Caco-2 (cell line): ENCODE measurements at regions not wholly inside any gene's neighbourhood (a gene's known extent, or its start where the extent isn't known, plus 50 kb on each side); places are given as distances from the start of the nearest gene placed in this dataset.

ENCODE experiments used
- BruUV-seq: library from RNA; stranded (reverse); fragments of 400-500 nt; replicated peaks from 2 replicates; lab custom pipeline; 2021; lab: Mats Ljungman, UMichigan
- CTCF ChIA-PET: fragments of 300-600 bp; sonication (Branson Sonifier 250); formaldehyde crosslinking; loops from one replicate; lab custom pipeline; 2022; ENCODE audit warnings: antibody characterized with exemption; lab: Charles Lee
- POLR2A ChIA-PET: fragments of 300-600 bp; sonication (Branson Sonifier 250); formaldehyde crosslinking; loops from one replicate; lab custom pipeline; 2022; ENCODE audit warnings: antibody characterized with exemption; lab: Charles Lee
- DNase-seq, 2 experiments: peaks; one replicate each; pipeline versions ENCODE4 v3.0.0 to v3.0.0-alpha.2; 2020 to 2022
- H3K27me3 ChIP-seq: replicated peaks from 2 replicates; pipeline ENCODE4 v1.6.0; 2011; ENCODE audit warnings: low read length; ENCODE audit not compliant: control insufficient read depth, insufficient read depth
- H3K36me3 ChIP-seq: 2 replicates; pipeline ENCODE4 v1.5.1; 2011; ENCODE audit warnings: low read length; ENCODE audit not compliant: control insufficient read depth, insufficient read depth
- H3K4me1 ChIP-seq: fragments of 250-450 bp; sonication (Bioruptor Pico); 2 replicates; pipeline ENCODE4 v1.5.1; 2020; ENCODE audit warnings: mild to moderate bottlenecking
- H3K4me3 ChIP-seq: 2 replicates; pipeline ENCODE4 v1.5.1; 2011; ENCODE audit warnings: low read depth, mild to moderate bottlenecking, control low read depth, low read length
- H3K9me3 ChIP-seq: fragments of 250-450 bp; sonication (Bioruptor Pico); 2 replicates; pipeline ENCODE4 v1.5.1; 2020; ENCODE audit warnings: mild to moderate bottlenecking, moderate library complexity
- H3K27ac Mint-ChIP-seq: one replicate; pipeline ENCODE4 v1.8.0; 2022; ENCODE audit warnings: mixed read lengths; ENCODE audit not compliant: unreplicated experiment
- H3K27me3 Mint-ChIP-seq: one replicate; pipeline ENCODE4 v1.8.0; 2022; ENCODE audit warnings: mixed read lengths; ENCODE audit not compliant: insufficient read depth, unreplicated experiment
- H3K36me3 Mint-ChIP-seq: one replicate; pipeline ENCODE4 v1.8.0; 2022; ENCODE audit warnings: mild to moderate bottlenecking, mixed read lengths; ENCODE audit not compliant: insufficient read depth, unreplicated experiment
- H3K4me1 Mint-ChIP-seq: one replicate; pipeline ENCODE4 v1.8.0; 2022; ENCODE audit warnings: low read depth, mixed read lengths; ENCODE audit not compliant: unreplicated experiment
- H3K4me3 Mint-ChIP-seq: one replicate; pipeline ENCODE4 v1.8.0; 2022; ENCODE audit warnings: mild to moderate bottlenecking, moderate library complexity, mixed read lengths; ENCODE audit not compliant: unreplicated experiment
- H3K9me3 Mint-ChIP-seq: one replicate; pipeline ENCODE4 v1.8.0; 2022; ENCODE audit warnings: mixed read lengths; ENCODE audit not compliant: unreplicated experiment
- CTCF ChIP-seq, 2 experiments: fragments of 200-600 bp in 1 of 2; IDR thresholded peaks; 1 replicate in 1 of 2; 2 replicates in 1 of 2; pipeline versions ENCODE4 v1.5.1 to v1.8.0; 2011 to 2022; ENCODE audit warnings: antibody characterized with exemption in 1 of 2, control low read depth in 1 of 2, inconsistent platforms in 1 of 2, low read depth in 1 of 2, low read length in 1 of 2, mild to moderate bottlenecking in 1 of 2, moderate library complexity in 1 of 2; ENCODE audit not compliant: insufficient read depth in 1 of 2, severe bottlenecking in 1 of 2, unreplicated experiment in 1 of 2
- intact Hi-C: fragments of 100-400 bp; cut with micrococcal nuclease; formaldehyde crosslinking; loops from one replicate; pipeline ENCODE4 v1.10.0; 2022; ENCODE audit not compliant: unreplicated experiment

DNA sequence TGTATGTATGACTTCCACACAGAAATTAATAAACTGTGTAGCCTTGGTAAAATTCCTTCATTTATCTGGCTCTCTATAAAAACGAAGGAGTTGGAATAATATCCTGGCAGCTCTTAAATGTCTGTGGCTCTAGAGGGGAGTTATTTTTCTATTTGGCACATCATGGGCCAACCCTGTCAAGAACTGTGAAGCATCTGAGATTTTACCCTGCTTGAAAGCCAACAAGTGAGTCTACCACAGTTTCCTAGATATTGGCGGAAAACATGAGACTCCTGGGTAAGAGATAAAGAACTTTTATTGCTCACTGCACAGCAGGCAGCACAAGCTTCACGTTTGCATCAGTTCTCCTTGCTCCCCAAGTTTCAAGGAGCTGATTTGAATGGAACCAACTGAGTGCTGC, 346.7 kb upstream of the CYRIA start:
- no peaks in the 10 kb centered on the region for H3K27me3 ChIP-seq
- no peaks in the 10 kb centered on the region for H3K36me3 ChIP-seq
- TF ChIP-seq CTCF (IDR thresholded peaks at IDR 0.05; ENCODE audit: insufficient read depth in 1 of 2, low read depth in 1 of 2, low read length in 1 of 2, severe bottlenecking in 1 of 2, unreplicated experiment in 1 of 2): no peak
- H3K9me3 Mint-ChIP-seq: no peaks in the 10 kb centered on the region
- H3K4me1 ChIP-seq: no peaks in the 10 kb centered on the region
- intact Hi-C loops: no loop called here
- no peaks in the 10 kb centered on the region for H3K27me3 Mint-ChIP-seq
- no peak overlapping the region for H3K27ac Mint-ChIP-seq
- DNase-seq: no peak
- H3K4me3 Mint-ChIP-seq: no peak overlapping the region
- H3K4me1 Mint-ChIP-seq: no peaks in the 10 kb centered on the region
- ChIA-PET POLR2A (no interaction called here), CTCF (no interaction called here)
- no TSS peak for BruUV-seq
- no peaks in the 10 kb centered on the region for H3K9me3 ChIP-seq
- H3K36me3 Mint-ChIP-seq: no peaks in the 10 kb centered on the region
- no peak overlapping the region for H3K4me3 ChIP-seq

DNA sequence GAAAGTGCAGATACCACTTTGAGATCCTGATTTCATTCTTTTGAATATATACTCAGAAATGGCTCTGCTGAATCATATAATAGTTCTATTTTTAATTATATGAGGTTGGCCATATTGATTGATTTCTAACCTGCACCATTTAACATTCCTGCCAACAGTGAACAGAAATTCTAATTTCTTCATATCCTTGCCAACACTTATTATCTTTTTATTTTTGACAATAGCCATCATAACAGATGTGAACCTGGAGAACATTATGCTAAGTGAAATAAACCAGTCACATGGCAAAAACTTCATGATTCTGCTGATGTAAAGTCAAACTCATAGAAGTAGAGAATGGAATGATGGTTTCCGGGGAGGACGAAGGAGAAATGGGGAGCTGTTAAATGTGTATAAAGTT, 344.5 kb upstream of the CYRIA start:
- no peak overlapping the region for H3K4me3 ChIP-seq
- H3K4me1 ChIP-seq: no peaks in the 10 kb centered on the region
- no peak for DNase-seq
- no peak for TF ChIP-seq CTCF (IDR thresholded peaks at IDR 0.05; ENCODE audit: insufficient read depth in 1 of 2, low read depth in 1 of 2, low read length in 1 of 2, severe bottlenecking in 1 of 2, unreplicated experiment in 1 of 2)
- CTCF ChIA-PET: no interaction called here
- no peaks in the 10 kb centered on the region for H3K27me3 ChIP-seq
- intact Hi-C loops: no loop called here
- no peaks in the 10 kb centered on the region for H3K9me3 Mint-ChIP-seq
- POLR2A ChIA-PET: no interaction called here
- H3K4me3 Mint-ChIP-seq: no peak overlapping the region
- H3K27me3 Mint-ChIP-seq: no peaks in the 10 kb centered on the region
- H3K27ac Mint-ChIP-seq: no peak overlapping the region
- H3K36me3 ChIP-seq: no peaks in the 10 kb centered on the region
- no peaks in the 10 kb centered on the region for H3K9me3 ChIP-seq
- BruUV-seq: no TSS peak
- H3K4me1 Mint-ChIP-seq: no peaks in the 10 kb centered on the region
- no peaks in the 10 kb centered on the region for H3K36me3 Mint-ChIP-seq

DNA sequence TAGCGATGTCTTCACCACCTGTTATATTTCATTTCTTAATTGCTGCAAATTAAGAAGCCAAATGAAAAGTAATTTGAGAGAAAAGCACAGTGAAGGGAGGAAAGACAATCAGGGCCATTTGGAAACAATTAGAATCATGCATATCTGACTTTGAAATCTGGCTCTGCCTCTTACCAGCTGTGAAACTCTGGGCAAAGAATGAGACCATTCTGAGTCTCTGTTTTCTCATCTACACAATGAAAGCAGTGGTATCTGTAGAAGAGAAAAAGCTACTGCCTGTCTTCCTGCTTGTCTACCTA, 334.5 kb upstream of the CYRIA start:
- Mint-ChIP-seq H3K36me3 (no peaks in the 10 kb centered on the region), H3K4me1 (no peaks in the 10 kb centered on the region), H3K27ac (no peak overlapping the region), H3K27me3 (peaks cover 2% of the 10 kb centered on the region), H3K9me3 (no peaks in the 10 kb centered on the region), H3K4me3 (no peak overlapping the region)
- DNase-seq: no peak
- ChIA-PET POLR2A (no interaction called here), CTCF (no interaction called here)
- Histone ChIP-seq H3K27me3 (no peaks in the 10 kb centered on the region), H3K4me1 (no peaks in the 10 kb centered on the region), H3K36me3 (no peaks in the 10 kb centered on the region), H3K9me3 (no peaks in the 10 kb centered on the region), H3K4me3 (no peak overlapping the region)
- no peak for TF ChIP-seq CTCF (IDR thresholded peaks at IDR 0.05; ENCODE audit: insufficient read depth in 1 of 2, low read depth in 1 of 2, low read length in 1 of 2, severe bottlenecking in 1 of 2, unreplicated experiment in 1 of 2)
- intact Hi-C loops: no loop called here
- BruUV-seq: no TSS peak
